Upper lobe of right lung (tissue), 1 donor: ENCODE measurements at regions not wholly inside any gene's neighbourhood (a gene's known extent, or its start where the extent isn't known, plus 50 kb on each side); places are given as distances from the start of the nearest gene placed in this dataset.

ENCODE experiments used
- ATAC-seq: fragments of 200-7000 bp; cut with Tn5 transposase; one replicate; pipeline ENCODE4 v1.9.1; 2020; ENCODE audit warnings: mild to moderate bottlenecking, moderate library complexity
- DNase-seq: peaks from one replicate; pipeline ENCODE4 v3.0.0-alpha.2; 2020
- H3K27ac ChIP-seq: fragments of 200-600 bp; one replicate; pipeline ENCODE4 v1.8.0; 2022
- H3K27me3 ChIP-seq: fragments of 200-600 bp; one replicate; pipeline ENCODE4 v1.8.0; 2022; ENCODE audit warnings: mild to moderate bottlenecking
- H3K36me3 ChIP-seq: fragments of 200-600 bp; one replicate; pipeline ENCODE4 v1.8.0; 2022
- H3K4me1 ChIP-seq: fragments of 200-600 bp; one replicate; pipeline ENCODE4 v1.8.0; 2022
- H3K4me3 ChIP-seq: fragments of 200-600 bp; one replicate; pipeline ENCODE4 v1.8.0; 2022; ENCODE audit warnings: mild to moderate bottlenecking
- H3K9me3 ChIP-seq: fragments of 200-600 bp; one replicate; pipeline ENCODE4 v1.8.0; 2022
- intact Hi-C: fragments of 100-400 bp; cut with DNase I; formaldehyde crosslinking; loops from one replicate; pipeline ENCODE4 v1.11.0; 2022
- TF ChIP-seq, protein P1 (sequence below): fragments of 200-600 bp; IDR thresholded peaks from one replicate; pipeline ENCODE4 v1.8.0; 2022; ENCODE audit warnings: antibody characterized with exemption
- donor health status: DM: no; HTN: yes; CAD: no; lungs with severe emphysema.

DNA sequence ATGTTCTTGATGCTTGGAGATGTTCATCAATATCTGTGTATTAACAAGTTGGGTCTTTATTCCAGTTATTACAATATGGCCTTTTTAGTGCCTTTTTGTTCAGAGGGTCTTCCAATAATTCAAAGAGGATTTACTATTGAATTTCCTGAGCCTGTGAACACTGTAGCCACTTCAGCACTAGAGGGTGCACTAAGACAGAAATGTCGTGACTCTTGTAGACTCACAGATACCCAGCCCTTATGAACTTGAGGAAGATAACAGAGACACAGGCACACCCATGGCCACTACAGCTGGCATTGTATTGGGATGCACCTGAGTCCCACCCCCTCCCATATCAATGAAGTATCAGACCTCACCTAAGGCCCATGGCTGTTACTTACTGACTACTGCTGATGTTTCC is 54.4 kb upstream of the ACTRT1 start:
- ATAC-seq: no peak
- Histone ChIP-seq H3K36me3 (no peaks in the 10 kb centered on the region), H3K9me3 (no peaks in the 10 kb centered on the region), H3K4me1 (no peaks in the 10 kb centered on the region), H3K4me3 (no peak overlapping the region), H3K27me3 (no peaks in the 10 kb centered on the region), H3K27ac (no peak overlapping the region)
- DNase-seq: no peak
- TF ChIP-seq, protein P1, sequence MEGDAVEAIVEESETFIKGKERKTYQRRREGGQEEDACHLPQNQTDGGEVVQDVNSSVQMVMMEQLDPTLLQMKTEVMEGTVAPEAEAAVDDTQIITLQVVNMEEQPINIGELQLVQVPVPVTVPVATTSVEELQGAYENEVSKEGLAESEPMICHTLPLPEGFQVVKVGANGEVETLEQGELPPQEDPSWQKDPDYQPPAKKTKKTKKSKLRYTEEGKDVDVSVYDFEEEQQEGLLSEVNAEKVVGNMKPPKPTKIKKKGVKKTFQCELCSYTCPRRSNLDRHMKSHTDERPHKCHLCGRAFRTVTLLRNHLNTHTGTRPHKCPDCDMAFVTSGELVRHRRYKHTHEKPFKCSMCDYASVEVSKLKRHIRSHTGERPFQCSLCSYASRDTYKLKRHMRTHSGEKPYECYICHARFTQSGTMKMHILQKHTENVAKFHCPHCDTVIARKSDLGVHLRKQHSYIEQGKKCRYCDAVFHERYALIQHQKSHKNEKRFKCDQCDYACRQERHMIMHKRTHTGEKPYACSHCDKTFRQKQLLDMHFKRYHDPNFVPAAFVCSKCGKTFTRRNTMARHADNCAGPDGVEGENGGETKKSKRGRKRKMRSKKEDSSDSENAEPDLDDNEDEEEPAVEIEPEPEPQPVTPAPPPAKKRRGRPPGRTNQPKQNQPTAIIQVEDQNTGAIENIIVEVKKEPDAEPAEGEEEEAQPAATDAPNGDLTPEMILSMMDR: no peak
- intact Hi-C loops: no loop called here

DNA sequence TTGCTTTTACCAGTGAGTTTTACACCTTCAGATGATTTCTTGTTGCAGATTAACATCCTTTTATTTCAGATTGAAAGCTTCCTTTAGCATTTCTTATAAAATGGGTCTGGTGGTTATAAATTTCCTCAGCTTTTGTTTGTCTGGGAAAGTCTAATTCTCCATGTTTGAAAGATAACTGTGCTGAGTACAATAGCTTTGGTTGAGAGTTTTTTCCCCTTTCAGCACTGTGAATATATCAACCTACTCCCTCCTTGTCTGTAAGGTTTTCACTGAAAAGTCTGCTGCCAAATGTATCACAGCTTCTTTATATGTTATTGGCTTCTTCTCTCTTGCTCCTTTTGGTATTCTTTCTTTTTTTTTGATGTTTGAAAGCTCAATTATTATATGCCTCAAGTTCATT is 53.5 kb upstream of the ACTRT1 start:
- Histone ChIP-seq H3K27ac (no peak overlapping the region), H3K9me3 (no peaks in the 10 kb centered on the region), H3K4me1 (no peaks in the 10 kb centered on the region), H3K36me3 (no peaks in the 10 kb centered on the region), H3K27me3 (no peaks in the 10 kb centered on the region), H3K4me3 (no peak overlapping the region)
- intact Hi-C loops: no loop called here
- TF ChIP-seq, protein P1: no peak
- ATAC-seq: no peak
- no peak for DNase-seq
